ENCODE measurements at regions not wholly inside any gene's neighbourhood (a gene's known extent, or its start where the extent isn't known, plus 50 kb on each side); places are given as distances from the start of the nearest gene placed in this dataset.

DNA sequence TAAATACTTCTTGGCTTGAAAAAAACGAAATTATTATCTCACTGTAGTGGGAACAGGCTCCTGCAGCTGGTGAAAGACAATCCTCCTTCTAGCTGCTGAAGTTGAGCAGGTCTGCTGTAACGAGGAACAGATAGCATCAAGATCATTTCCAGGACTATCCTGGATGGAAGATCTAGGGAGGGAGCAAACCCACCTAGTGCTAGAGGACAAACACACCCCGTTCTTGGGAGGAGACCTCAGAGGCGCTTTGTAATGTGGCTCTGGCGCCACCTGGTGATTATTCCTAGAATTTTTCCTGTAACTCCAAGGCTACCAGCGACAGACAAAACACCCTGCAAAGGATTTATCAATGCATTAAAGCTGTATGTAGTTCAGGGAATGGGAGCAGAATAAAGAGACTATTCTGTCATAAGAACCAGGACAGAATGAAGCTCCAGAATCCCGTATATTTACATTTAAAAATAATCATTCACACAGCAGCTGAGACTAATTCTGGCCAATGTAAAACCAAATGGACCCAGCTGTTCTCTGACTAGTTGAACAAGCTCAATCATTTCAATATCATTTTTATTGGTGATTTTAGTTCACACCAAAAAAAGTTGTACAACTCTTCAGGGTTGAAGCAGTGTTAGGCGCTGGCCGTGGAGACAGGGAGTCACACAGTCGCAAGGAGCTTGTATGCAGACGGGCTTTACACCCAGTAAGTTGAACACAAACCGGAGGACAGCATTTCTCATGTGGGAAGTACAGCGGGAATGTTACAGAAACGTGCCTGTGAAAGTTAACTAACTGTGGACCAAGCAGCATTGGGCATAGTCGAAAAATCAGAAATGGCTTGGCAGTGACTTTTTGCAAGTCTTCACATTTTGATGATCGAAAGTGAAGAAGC, 290.3 kb downstream of the TRIB2 start:
- DNase-seq (ENCODE audit: low read depth in 2 of 2, low spot score in 1 of 2), result peak; percentile 18 to 39

DNA sequence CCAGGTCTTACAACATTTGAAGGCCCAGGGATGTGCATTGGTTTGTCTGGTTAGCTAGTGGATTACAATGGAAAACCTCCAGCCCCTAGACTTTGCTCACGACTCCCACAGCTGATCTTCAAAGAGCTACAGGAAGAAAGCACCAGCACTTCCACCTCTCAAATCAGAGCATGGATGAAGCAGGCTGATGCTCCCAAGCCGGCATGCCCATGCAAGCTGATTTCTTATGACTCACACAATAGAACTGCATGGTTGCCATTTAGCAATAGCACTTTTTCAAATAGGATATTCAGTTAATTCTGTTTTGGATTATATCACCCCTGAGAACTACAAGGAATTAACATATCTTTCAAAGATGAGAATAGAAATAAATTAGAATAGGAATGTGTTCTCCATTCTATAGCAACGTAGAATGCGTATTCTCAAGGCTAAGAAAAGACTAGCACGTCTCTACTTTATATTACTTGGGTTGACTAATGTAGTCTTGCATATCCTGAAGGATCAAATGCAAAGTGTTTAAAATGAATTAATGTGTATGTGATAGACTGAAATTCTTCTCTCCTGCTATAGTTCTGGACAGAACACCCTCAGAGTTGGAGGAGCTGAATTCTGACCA, 292.4 kb downstream of the TRIB2 start:
- no peak for DNase-seq (ENCODE audit: low read depth in 2 of 2, low spot score in 1 of 2)

DNA sequence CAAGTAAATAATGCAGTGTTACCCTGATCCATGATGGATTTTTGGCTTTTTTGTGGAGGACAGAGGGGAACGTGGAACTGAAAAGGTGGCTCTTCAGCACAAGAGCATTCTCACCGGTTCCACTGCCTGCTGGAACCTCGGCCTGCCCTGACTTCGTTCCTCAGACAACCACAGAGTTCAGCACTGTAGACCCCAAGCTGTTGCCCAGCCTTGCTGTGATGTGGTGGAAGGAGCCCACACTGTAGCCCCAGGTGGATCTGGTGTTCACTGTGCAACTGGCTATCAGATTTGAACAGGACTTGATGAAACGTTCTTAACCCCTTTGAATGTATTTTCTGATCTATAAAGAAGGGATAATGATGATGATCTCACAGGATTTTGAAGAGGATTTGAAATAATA, 293.5 kb downstream of the TRIB2 start:
- DNase-seq (ENCODE audit: low read depth in 2 of 2, low spot score in 1 of 2), result no peak

DNA sequence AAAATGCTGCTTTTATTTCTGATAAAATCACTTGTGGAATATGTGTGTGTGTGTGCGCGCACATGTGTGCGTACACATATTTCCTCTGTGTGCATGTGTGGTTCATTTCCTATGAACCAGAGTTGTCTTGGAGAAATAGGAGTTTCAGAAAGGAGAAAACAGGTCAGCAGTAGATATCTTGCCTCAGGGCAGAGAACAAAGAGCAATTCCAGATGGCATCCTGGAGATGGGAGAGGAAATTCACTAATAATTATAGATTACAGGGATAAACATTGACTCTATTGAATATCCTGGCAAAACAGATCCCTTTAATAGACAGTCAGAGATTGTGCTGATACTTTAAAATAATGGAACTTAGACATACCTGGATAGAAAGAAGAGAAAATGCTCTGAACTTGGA, 298.0 kb downstream of the TRIB2 start:
- no peak for DNase-seq (ENCODE audit: low read depth in 2 of 2, low spot score in 1 of 2)

DNA sequence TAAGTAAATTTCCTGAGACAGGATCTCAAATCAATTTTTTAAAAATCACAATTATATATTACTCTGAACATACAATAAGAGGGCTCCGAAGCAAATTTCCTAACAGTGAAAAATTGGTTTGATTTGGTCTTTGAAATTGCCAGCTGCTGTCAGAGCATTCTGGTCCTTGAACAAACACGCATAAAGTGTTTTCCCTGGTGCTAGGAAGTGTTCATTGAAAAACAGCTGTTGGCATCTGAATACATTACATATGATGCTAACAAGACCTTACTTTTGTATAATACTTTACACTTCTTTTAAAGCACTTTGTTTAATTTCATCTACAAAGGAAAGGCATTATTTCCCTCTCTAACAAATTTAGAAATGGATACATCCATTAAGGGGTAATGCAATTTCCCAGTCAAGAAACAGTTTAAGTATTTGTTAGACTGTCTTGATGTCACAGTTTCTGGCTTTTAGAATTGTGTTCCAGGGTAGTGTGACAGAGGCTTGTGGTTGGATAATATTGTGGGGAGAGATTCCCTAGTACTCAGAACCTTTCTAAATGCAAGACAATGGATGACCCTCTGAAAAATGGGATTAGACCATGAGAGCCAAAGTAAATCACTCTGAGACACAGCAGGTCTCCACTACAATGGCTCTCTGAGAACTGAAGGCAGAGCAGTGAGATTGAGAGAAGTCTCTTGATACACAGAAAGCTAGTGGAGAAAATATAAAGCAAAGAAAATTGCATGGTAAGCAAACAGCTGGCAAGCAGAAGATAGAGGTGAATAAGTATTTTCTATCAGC, 299.0 kb downstream of the TRIB2 start:
- no peak for DNase-seq (ENCODE audit: low read depth in 2 of 2, low spot score in 1 of 2)

DNA sequence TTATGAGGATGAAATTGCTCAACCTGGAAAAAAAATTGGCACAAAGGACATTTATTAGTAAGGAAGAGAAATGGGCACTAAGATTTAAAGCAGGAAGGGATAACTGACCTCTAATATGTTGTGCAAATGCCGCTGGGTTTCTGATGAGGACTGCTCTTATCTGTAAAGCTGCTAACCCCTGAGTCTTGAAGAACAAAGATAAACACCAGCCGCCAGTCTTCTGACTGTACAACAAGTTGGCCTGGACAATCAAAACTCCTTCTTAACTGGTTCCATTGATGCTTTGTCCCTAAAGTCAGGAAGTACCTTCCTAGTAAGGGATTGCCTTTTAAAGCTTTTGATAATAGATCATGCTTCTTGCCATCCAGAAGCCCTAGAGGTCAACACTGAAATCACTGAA, 301.8 kb downstream of the TRIB2 start:
- DNase-seq (ENCODE audit: low read depth in 2 of 2, low spot score in 1 of 2), result no peak

DNA sequence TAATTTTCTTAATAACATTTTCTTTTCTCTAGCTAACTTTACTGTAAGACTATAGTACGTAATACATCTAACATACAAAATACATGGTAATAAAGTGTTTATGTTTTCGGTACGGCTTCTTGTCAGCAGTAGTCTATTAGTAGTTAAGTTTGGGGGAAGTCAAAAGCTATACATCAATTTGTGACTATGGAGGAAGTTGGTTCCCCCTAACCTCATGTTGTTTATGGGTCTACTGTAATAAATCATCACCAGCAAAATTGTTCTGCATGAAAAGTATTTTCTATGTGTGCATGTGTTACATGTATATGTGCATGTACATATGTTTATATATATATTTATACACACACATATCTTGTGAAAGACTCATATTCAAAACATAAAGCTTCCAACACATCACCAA, 303.0 kb downstream of the TRIB2 start:
- DNase-seq (ENCODE audit: low read depth in 2 of 2, low spot score in 1 of 2), result no peak

DNA sequence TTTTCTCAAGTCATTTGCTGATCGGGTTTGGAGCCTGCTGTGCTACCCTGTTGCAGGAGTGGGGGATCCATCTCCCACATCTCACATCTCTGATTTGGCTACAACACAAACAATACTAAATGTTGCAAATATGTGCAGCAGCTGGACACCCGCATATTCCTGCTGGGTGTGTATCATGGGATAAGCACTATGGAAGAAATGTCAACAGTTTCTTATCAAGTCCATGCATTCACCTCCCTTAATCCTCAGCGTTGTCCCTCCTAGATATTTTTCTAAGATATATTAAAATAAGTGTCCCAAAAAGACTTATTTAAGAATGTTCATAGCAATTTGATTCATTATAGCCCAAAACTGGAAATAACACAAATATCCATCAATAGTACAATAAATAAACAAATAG, 303.7 kb downstream of the TRIB2 start:
- DNase-seq (ENCODE audit: low read depth in 2 of 2, low spot score in 1 of 2), result no peak

DNA sequence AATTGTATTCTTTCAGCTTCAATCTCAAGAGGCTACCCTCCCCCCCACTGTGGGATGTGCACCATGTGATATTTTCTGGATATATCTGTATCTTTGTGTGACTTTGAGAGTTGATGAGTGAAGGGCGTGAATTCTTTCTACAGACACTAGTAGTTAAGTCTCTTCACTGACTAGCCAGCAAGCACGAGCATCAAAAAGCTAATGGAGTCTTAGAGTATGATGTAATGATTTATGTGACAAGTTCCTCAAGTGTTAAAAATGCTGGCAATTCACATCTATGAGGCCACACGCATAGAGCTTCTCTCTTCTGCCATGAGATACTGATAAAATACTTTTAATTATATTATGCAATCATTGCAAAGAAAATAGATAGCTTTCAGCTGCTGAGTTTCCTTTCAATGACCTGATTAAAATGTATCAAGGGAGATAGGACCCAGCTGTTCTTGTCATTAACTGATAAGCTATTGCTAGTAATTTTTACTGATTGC, 304.8 kb downstream of the TRIB2 start:
- no peak for DNase-seq (ENCODE audit: low read depth in 2 of 2, low spot score in 1 of 2)

DNA sequence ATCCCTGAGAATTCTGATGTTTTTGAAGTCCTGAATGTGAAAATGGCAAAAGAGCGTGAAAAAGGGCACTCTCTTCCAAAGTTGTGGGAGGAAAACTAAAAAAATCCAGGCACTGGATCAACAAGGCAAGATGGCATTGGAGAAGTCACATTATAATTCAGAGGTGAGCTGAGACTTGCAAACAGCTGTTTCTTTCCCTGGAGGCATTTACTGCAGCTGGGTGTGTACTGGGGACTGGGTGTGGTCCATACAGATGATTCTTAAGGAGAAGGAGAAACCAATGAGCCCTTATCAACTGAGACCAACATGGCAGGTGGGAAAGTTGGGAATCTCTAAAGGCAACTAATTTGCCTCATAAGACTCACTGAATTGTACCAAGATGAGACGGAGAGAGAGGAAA, 313.9 kb downstream of the TRIB2 start:
- DNase-seq (ENCODE audit: low read depth in 2 of 2, low spot score in 1 of 2), result no peak

DNA sequence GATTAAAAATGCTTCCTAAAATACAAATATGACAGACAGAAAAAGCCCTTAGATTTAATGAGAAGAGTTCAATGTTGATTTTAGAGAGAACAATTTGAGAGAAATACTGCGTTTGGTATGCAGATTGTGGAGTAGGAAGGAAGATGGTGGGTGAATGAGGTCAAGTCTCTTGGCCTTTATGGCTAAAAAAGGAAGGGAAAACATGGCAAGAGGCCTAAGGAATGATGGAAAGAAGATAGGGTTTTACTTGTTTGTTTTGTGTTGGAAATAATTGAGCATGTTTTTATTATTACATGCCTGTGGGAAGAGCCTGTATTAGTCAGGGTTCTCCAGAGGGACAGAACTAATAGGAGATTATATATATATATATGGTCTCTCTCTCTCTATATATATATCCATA, 318.1 kb downstream of the TRIB2 start:
- DNase-seq (ENCODE audit: low read depth in 2 of 2, low spot score in 1 of 2), result no peak

DNA sequence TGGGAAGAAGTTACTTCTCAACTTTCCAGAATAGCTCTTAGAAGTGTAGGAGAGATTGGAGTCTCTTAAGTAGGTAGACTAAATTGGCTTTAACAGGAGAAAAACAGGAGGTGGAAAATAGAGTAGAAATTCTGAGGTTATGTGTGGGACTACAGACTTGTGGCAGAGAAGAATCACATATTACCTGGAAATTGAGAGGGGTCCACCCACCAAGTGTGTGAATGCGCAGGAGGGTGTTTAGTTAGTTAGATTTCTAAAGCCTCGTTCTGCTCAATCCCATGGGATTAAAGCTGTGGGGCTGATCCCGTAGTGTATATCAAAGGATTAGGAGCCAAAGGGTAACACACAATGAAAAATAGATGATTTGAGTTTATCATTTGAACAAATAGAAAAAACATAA, 319.1 kb downstream of the TRIB2 start:
- DNase-seq (ENCODE audit: low read depth in 2 of 2, low spot score in 1 of 2), result no peak

DNA sequence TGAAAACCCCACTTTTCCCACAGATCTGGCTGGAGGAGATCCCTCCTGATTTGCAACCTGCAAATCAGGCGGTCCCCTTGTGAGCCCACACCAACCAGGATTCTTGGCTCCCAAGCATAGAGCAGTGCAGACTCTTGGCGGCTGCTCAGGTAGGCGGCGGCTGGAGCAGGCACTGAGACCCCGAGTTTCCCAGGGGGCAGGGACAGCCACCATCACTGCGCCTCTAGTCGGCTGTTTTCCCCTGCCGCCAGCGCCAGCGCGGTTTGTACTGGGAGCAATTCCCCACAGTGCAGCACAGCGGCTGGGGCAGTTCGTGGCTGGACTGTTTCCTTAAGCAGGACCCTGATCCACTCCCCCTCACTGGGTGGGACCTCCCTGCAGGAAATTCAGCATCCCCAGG, 323.3 kb downstream of the TRIB2 start:
- no peak for DNase-seq (ENCODE audit: low read depth in 2 of 2, low spot score in 1 of 2)

DNA sequence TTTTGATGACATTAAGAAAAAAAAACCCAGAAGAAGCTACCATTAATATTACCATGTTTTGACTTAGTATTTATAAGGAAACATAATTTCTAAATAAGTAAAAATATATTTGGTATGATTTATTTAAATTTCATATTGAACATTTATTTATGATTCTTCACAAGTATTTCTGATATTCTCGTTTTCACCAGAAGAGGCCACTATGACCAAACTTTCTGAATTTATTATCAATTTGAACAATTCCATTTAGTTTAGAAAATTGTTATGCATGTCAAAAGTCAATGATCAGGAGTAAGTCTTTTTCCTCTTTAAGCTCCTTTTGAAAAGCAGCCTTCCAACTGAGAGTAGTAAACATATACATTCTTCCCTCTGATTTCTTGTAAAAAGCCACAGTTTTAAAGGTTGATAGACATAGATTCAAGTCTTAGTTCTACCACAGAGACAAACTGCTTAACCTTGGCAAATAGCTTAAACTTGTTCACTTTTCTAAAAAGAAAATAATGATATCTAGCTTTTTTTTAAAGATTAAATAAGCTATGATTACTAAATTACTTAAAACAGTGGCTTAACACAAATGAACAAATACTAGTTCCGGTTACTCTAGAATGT, 329.9 kb downstream of the TRIB2 start:
- DNase-seq (ENCODE audit: low read depth in 2 of 2, low spot score in 1 of 2), result no peak

DNA sequence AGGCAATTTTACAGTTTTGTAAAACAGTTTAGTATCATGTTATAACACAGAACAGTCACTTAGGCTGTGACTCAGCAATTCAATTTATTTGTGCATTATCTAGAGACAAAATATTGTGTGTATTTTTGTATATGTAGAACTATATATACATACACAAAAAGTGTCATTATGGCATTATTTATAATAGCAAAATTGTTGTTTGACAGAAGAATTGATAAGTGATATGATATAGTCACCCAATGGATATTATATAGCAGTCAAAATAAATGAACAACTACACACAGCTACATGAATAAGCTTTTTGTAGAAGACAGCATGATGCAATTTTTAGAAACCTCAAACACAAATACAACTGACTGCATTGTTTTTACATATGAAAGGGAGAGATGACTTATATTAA, 334.0 kb downstream of the TRIB2 start:
- DNase-seq (ENCODE audit: low read depth in 2 of 2, low spot score in 1 of 2), result no peak

DNA sequence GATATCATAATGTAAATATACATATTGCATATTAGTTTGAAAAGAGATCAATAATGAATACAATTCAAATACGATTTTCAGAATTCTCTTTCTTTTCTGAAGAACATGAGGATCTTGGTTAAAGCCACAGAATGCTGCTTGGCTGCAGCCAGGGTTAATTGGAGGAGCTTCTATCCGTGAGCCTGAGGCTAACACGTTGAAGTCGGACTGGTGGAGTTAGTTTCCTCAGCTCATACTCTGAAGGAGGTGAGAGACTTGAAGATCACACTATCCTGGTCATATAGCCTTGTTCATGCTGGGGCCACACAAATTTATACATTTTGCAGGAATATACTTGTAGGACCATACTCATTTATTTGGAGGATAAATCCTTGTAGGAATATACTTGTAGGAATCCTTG, 335.8 kb downstream of the TRIB2 start:
- no peak for DNase-seq (ENCODE audit: low read depth in 2 of 2, low spot score in 1 of 2)

DNA sequence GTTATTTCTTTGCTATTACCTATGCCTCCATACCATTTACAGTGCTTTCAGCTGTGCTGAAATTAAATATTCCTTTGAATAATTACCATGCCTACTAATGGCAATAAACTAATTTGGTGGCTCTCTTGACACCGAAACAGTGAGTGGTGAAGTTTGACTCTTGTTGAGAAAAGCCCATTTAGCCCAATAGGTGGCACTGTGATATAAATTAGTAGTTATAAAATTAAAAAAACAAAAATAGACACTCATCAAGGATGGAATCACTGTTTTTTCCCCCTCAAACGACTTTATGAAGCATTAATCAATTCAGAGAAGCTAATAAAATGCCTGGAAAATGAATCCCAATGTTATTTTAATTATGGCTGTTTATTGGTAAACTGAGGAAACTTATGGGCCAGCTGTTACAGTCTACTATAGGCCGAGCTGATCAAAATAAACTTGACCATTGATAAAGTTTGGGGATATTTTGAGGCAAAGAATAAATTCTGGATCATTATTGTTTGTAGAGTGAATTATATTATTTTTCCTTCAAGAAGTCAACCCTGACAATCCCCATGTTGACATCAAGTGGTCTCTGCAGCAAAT, 339.6 kb downstream of the TRIB2 start:
- no peak for DNase-seq (ENCODE audit: low read depth in 2 of 2, low spot score in 1 of 2)

DNA sequence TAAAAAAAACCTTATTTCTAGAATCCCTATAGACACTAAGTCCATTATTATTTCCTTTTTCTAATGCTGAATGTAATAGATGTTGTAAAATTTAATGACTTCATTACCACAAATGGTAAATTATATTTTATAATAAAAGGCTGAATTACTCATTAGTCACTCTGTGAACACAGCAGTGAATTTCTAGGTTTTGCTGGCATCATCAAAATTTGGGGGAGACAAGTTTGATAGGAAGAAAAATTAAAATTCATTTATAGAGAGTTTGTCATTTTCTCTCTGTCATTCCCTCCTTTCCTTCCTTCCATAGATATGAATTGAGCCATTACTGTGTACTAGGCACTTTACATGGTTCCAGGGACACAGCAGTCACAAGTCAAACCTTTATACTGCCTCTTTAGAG, 340.9 kb downstream of the TRIB2 start:
- no peak for DNase-seq (ENCODE audit: low read depth in 2 of 2, low spot score in 1 of 2)

DNA sequence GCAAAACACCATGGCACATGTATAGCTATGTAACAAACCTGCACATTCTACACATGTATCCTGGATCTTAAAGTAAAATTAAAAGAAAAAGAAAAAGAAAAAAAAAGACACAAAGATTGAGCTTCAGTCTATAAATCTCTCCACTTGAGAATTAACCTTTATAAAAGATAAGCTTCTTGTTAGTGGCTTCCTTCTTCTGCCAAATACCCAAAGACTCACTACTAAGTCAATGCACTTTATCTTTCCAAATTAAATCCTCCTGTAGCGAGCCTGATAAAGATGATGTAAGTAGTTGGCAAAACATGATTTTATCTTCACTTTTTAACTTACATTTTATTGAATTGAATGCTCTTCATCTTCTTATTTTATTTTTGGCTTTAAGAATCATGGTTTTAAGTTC, 349.9 kb downstream of the TRIB2 start:
- no peak for DNase-seq (ENCODE audit: low read depth in 2 of 2, low spot score in 1 of 2)

DNA sequence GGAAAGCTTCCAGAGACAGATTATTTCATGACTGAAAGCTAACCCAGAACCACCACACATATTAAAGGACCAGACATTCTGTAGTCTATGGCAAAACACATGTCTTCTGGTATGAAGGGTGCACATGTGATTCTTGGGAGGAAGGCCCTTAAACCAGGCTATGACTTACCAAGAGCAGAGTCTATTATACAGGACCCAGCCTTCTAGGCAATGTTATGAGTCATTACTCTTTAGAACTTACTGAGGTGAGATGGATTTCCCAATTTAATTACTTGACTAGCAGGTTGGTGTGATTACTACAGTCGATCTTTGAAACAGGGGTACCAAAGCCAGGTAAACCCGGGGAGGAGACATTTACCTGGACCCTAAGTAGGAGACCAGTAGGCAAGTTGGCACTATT, 350.8 kb downstream of the TRIB2 start:
- no peak for DNase-seq (ENCODE audit: low read depth in 2 of 2, low spot score in 1 of 2)

DNA sequence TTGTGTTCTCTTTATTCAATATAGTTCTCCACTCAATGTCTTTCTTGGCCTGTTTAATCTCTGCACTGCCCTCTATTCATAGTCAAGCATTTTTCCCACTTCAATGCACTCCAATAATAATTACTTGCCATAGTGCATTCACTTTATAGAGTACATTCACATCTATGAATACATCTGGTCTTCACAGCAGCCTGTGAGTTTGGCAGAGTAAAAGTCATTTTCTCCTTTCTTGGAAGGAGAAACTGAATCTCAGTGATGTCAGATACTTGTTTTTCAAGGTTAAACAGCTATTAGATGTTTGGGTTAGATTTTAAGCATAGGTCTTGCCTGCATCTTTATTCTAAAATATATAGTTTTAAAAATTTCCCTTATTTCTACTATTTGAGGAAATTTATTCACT, 373.2 kb downstream of the TRIB2 start:
- no peak for DNase-seq (ENCODE audit: low read depth in 2 of 2, low spot score in 1 of 2)

Data from stimulated activated CD8-positive, alpha-beta memory T cell treated with anti-CD3 and anti-CD28 coated beads, Interleukin-4, amount 100 ng/mL, for 1 hour (primary cell).